ENCODE measurements at regions not wholly inside any gene's neighbourhood (a gene's known extent, or its start where the extent isn't known, plus 50 kb on each side); places are given as distances from the start of the nearest gene placed in this dataset.

DNA sequence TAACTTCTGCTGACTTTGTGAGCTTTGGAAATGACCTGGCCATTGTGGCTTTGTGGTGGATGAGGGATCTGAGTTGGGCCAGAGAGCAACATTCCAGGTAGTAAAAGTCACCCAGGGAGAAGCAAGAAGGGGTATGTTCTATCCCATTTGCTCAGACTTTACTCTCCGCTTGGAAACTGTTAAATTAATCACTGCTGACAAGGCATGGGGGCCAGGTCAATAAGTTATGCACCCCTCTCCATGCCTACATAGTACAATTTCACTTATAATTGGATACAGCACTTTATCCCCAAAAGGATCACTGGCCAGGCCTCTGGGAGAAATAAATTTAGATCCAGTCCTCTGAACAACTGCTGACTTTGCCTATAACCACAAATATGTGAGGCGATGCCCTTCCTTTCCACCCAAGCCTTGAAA is 92.1 kb downstream of the RPRM start:
- no peak overlapping the region for H3K27ac ChIP-seq (ENCODE audit: low read length)
- no peaks in the 10 kb centered on the region for H3K9me3 ChIP-seq
- no peaks in the 10 kb centered on the region for H3K36me3 ChIP-seq (ENCODE audit: control insufficient read depth in 2 of 2, extremely low read depth in 1 of 2, insufficient read depth in 1 of 2, low read length in 1 of 2)
- ChIA-PET POLR2A (no interaction called here), CTCF (no interaction called here)
- H3K27ac Mint-ChIP-seq = no peak overlapping the region
- H3K36me3 Mint-ChIP-seq = no peaks in the 10 kb centered on the region
- no peak overlapping the region for H3K4me3 ChIP-seq (ENCODE audit: control insufficient read depth in 1 of 2, extremely low read depth in 1 of 2, low read length in 1 of 2)
- 83% methylated on average over 1 of the region's 2 CpGs for WGBS (ENCODE audit: insufficient coverage)
- H3K4me1 Mint-ChIP-seq = no peaks in the 10 kb centered on the region
- peaks cover 10 to 13% (median 11%) of the 10 kb centered on the region in 3 donors for H3K9me3 Mint-ChIP-seq
- ATAC-seq (replicated peaks in 1 of 4) = no peak
- DNase-seq = no peak
- H3K27me3 Mint-ChIP-seq = no peaks in the 10 kb centered on the region
- H3K27me3 ChIP-seq (replicated peaks in 1 of 2; ENCODE audit: control insufficient read depth in 2 of 2, extremely low read depth in 1 of 2, insufficient read depth in 2 of 2, low read length in 1 of 2) = no peaks in the 10 kb centered on the region
- no peak overlapping the region for H3K4me3 Mint-ChIP-seq
- no peaks in the 10 kb centered on the region for H3K4me1 ChIP-seq (ENCODE audit: control insufficient read depth in 1 of 2, extremely low read depth in 1 of 2, insufficient read depth in 2 of 2, low read length in 2 of 2)

- H3K36me3 Mint-ChIP-seq = no peaks in the 10 kb centered on the region
- CTCF ChIA-PET = no interaction called here
- H3K9me3 ChIP-seq = no peaks in the 10 kb centered on the region
- H3K27ac Mint-ChIP-seq = no peak overlapping the region
- no CpG with 5 or more reads among the region's 3 CpGs for WGBS (ENCODE audit: insufficient coverage)
- H3K4me1 ChIP-seq (ENCODE audit: control insufficient read depth in 1 of 2, extremely low read depth in 1 of 2, insufficient read depth in 2 of 2, low read length in 2 of 2) = no peaks in the 10 kb centered on the region
- H3K4me3 ChIP-seq (ENCODE audit: control insufficient read depth in 1 of 2, extremely low read depth in 1 of 2, low read length in 1 of 2) = no peak overlapping the region
- no peak overlapping the region for H3K27ac ChIP-seq (ENCODE audit: low read length)
- no peak for ATAC-seq (replicated peaks in 1 of 4)
- POLR2A ChIA-PET = no interaction called here
- no peaks in the 10 kb centered on the region for H3K36me3 ChIP-seq (ENCODE audit: control insufficient read depth in 2 of 2, extremely low read depth in 1 of 2, insufficient read depth in 1 of 2, low read length in 1 of 2)
- no peak for DNase-seq
- no peaks in the 10 kb centered on the region for H3K27me3 Mint-ChIP-seq
- H3K4me3 Mint-ChIP-seq = no peak overlapping the region
- no peaks in the 10 kb centered on the region for H3K27me3 ChIP-seq (replicated peaks in 1 of 2; ENCODE audit: control insufficient read depth in 2 of 2, extremely low read depth in 1 of 2, insufficient read depth in 2 of 2, low read length in 1 of 2)
- peaks cover 2 to 8% (median 6%) of the 10 kb centered on the region in 3 donors for H3K9me3 Mint-ChIP-seq
- no peaks in the 10 kb centered on the region for H3K4me1 Mint-ChIP-seq
Observed at GRCh38 chr2:153373510-153374279, 104.9 kb downstream of the RPRM start.

GRCh38 chr2:153360239-153360638 is 118.3 kb downstream of the RPRM start:
- Mint-ChIP-seq H3K4me3 (no peak overlapping the region), H3K36me3 (no peaks in the 10 kb centered on the region), H3K27ac (no peak overlapping the region), H3K4me1 (no peaks in the 10 kb centered on the region), H3K9me3 (peaks cover 2 to 12% (median 4%) of the 10 kb centered on the region in 3 donors), H3K27me3 (no peaks in the 10 kb centered on the region)
- H3K4me3 ChIP-seq (ENCODE audit: control insufficient read depth in 1 of 2, extremely low read depth in 1 of 2, low read length in 1 of 2) = no peak overlapping the region
- ChIA-PET POLR2A (no interaction called here), CTCF (no interaction called here)
- H3K4me1 ChIP-seq (ENCODE audit: control insufficient read depth in 1 of 2, extremely low read depth in 1 of 2, insufficient read depth in 2 of 2, low read length in 2 of 2) = no peaks in the 10 kb centered on the region
- no peaks in the 10 kb centered on the region for H3K9me3 ChIP-seq
- ATAC-seq (replicated peaks in 1 of 4) = no peak
- peaks cover 0 to 2% of the 10 kb centered on the region in 2 experiments for H3K27me3 ChIP-seq (replicated peaks in 1 of 2; ENCODE audit: control insufficient read depth in 2 of 2, extremely low read depth in 1 of 2, insufficient read depth in 2 of 2, low read length in 1 of 2)
- no peaks in the 10 kb centered on the region for H3K36me3 ChIP-seq (ENCODE audit: control insufficient read depth in 2 of 2, extremely low read depth in 1 of 2, insufficient read depth in 1 of 2, low read length in 1 of 2)
- 77% methylated on average over 3 of the region's 3 CpGs for WGBS (ENCODE audit: insufficient coverage)
- H3K27ac ChIP-seq (ENCODE audit: low read length) = no peak overlapping the region
- no peak for DNase-seq

DNA sequence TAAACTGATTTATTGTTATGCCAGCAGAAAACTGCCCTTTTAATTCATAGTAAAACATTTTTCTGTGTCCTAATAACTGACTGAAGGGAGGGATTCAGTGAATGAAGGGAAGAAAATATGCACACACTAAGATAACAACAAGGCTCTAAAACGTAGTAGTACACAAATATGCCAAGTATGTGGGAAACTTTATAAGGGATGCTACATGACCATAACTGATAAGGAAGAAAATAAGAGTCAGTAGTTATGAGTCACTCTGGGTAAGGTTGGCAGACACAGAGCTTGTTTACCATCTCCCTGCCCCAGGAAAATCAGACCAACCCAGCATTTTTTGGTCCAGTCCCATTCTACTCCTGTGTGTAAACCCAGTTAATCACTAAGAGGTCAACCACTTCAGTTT is 124.2 kb downstream of the RPRM start:
- Histone ChIP-seq H3K9me3 (no peaks in the 10 kb centered on the region), H3K36me3 (ENCODE audit: control insufficient read depth in 2 of 2, extremely low read depth in 1 of 2, insufficient read depth in 1 of 2, low read length in 1 of 2) (no peaks in the 10 kb centered on the region), H3K27me3 (replicated peaks in 1 of 2; ENCODE audit: control insufficient read depth in 2 of 2, extremely low read depth in 1 of 2, insufficient read depth in 2 of 2, low read length in 1 of 2) (no peaks in the 10 kb centered on the region), H3K4me3 (ENCODE audit: control insufficient read depth in 1 of 2, extremely low read depth in 1 of 2, low read length in 1 of 2) (no peak overlapping the region), H3K4me1 (ENCODE audit: control insufficient read depth in 1 of 2, extremely low read depth in 1 of 2, insufficient read depth in 2 of 2, low read length in 2 of 2) (no peaks in the 10 kb centered on the region), H3K27ac (ENCODE audit: low read length) (no peak overlapping the region)
- ATAC-seq (replicated peaks in 1 of 4) (no peak), DNase-seq (no peak)
- ChIA-PET CTCF (no interaction called here), POLR2A (no interaction called here)
- Mint-ChIP-seq H3K36me3 (no peaks in the 10 kb centered on the region), H3K27ac (no peak overlapping the region), H3K4me1 (no peaks in the 10 kb centered on the region), H3K9me3 (peaks cover 7 to 13% (median 7%) of the 10 kb centered on the region in 3 donors), H3K27me3 (no peaks in the 10 kb centered on the region), H3K4me3 (no peak overlapping the region)
- WGBS (ENCODE audit: insufficient coverage) = no CpG with 5 or more reads among the region's 1 CpG

DNA sequence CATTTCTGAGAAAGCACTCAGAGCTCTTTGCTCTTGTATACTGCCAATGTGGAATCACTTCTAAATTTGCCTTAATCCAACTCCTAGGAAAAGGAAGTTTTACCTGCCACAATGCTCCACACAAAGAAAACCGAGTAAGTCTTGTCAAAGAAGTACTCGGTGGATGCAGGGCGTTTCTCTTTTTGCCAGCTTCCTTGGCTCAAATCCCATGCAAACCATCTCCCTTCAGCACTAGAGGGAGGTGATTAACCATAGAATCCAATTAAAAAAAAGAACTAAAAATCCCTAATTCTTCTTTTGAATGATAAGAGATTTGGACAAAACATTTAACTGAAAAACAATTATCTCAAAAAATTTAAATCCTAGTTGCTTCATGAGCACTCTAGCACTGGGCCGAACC is 129.0 kb downstream of the RPRM start:
- Mint-ChIP-seq H3K27ac (no peak overlapping the region), H3K9me3 (peaks cover 7 to 13% (median 9%) of the 10 kb centered on the region in 3 donors), H3K36me3 (no peaks in the 10 kb centered on the region), H3K4me1 (no peaks in the 10 kb centered on the region), H3K4me3 (no peak overlapping the region), H3K27me3 (no peaks in the 10 kb centered on the region)
- DNase-seq (no peak), ATAC-seq (replicated peaks in 1 of 4) (no peak)
- Histone ChIP-seq H3K4me1 (ENCODE audit: control insufficient read depth in 1 of 2, extremely low read depth in 1 of 2, insufficient read depth in 2 of 2, low read length in 2 of 2) (no peaks in the 10 kb centered on the region), H3K27me3 (replicated peaks in 1 of 2; ENCODE audit: control insufficient read depth in 2 of 2, extremely low read depth in 1 of 2, insufficient read depth in 2 of 2, low read length in 1 of 2) (no peaks in the 10 kb centered on the region), H3K4me3 (ENCODE audit: control insufficient read depth in 1 of 2, extremely low read depth in 1 of 2, low read length in 1 of 2) (no peak overlapping the region), H3K36me3 (ENCODE audit: control insufficient read depth in 2 of 2, extremely low read depth in 1 of 2, insufficient read depth in 1 of 2, low read length in 1 of 2) (no peaks in the 10 kb centered on the region), H3K9me3 (no peaks in the 10 kb centered on the region), H3K27ac (ENCODE audit: low read length) (no peak overlapping the region)
- 40% methylated on average over 1 of the region's 4 CpGs for WGBS (ENCODE audit: insufficient coverage)
- ChIA-PET POLR2A (no interaction called here), CTCF (no interaction called here)

- ATAC-seq (replicated peaks in 1 of 4) = no peak
- no peak for DNase-seq
- Histone ChIP-seq H3K27me3 (replicated peaks in 1 of 2; ENCODE audit: control insufficient read depth in 2 of 2, extremely low read depth in 1 of 2, insufficient read depth in 2 of 2, low read length in 1 of 2) (no peaks in the 10 kb centered on the region), H3K36me3 (ENCODE audit: control insufficient read depth in 2 of 2, extremely low read depth in 1 of 2, insufficient read depth in 1 of 2, low read length in 1 of 2) (no peaks in the 10 kb centered on the region), H3K4me1 (ENCODE audit: control insufficient read depth in 1 of 2, extremely low read depth in 1 of 2, insufficient read depth in 2 of 2, low read length in 2 of 2) (no peaks in the 10 kb centered on the region), H3K4me3 (ENCODE audit: control insufficient read depth in 1 of 2, extremely low read depth in 1 of 2, low read length in 1 of 2) (no peak overlapping the region), H3K27ac (ENCODE audit: low read length) (no peak overlapping the region), H3K9me3 (no peaks in the 10 kb centered on the region)
- H3K27me3 Mint-ChIP-seq = no peaks in the 10 kb centered on the region
- no peak overlapping the region for H3K4me3 Mint-ChIP-seq
- H3K36me3 Mint-ChIP-seq = no peaks in the 10 kb centered on the region
- WGBS (ENCODE audit: insufficient coverage) = no CpG with 5 or more reads among the region's 2 CpGs
- no peaks in the 10 kb centered on the region for H3K4me1 Mint-ChIP-seq
- ChIA-PET POLR2A (no interaction called here), CTCF (no interaction called here)
- H3K27ac Mint-ChIP-seq = no peak overlapping the region
- peaks cover 7 to 13% (median 9%) of the 10 kb centered on the region in 3 donors for H3K9me3 Mint-ChIP-seq
Observed at GRCh38 chr2:153347818-153348495, 130.6 kb downstream of the RPRM start.
